HepG2 (cell line): ENCODE measurements at regions not wholly inside any gene's neighbourhood (a gene's known extent, or its start where the extent isn't known, plus 50 kb on each side); places are given as distances from the start of the nearest gene placed in this dataset.

Source experiments
- ATAC-seq: fragments of 200-7000 bp; cut with Tn5 transposase; 3 replicates; pipeline ENCODE4 v1.9.1; 2020; ENCODE audit warnings: mild to moderate bottlenecking, moderate library complexity
- BruUV-seq: library from RNA; stranded (reverse); fragments of 400-500 nt; replicated peaks from 2 replicates; lab custom pipeline; 2021; lab: Mats Ljungman, UMichigan
- CTCF ChIA-PET: fragments of 300-600 bp; formaldehyde crosslinking; extraction: SDS; loops from one replicate; lab custom pipeline; 2021; ENCODE audit warnings: low total read pairs, inconsistent platforms, low intra/inter-chr PET ratio; lab: Yijun Ruan, JAX
- POLR2A ChIA-PET: fragments of 350-600 bp; sonication (Branson Sonifier 250); formaldehyde crosslinking; loops from one replicate; lab custom pipeline; 2020; ENCODE audit warnings: antibody characterized with exemption, inconsistent platforms; lab: Yijun Ruan, JAX
- DNase-seq: peaks from one replicate; pipeline ENCODE4 v3.0.0-alpha.2; 2015; ENCODE audit warnings: low spot score
- FAIRE-seq: peaks from 3 replicates; lab custom pipeline; 2011; peaks lifted over from hg19 to GRCh38; lab: Jason Lieb, UNC
- H2AFZ ChIP-seq: one replicate; pipeline ENCODE4 v1.6.1; 2011; ENCODE audit warnings: low read length, inconsistent platforms
- H3K27ac ChIP-seq: fragments of 300-600 bp; 3 replicates; pipeline ENCODE4 v1.8.0; 2011; ENCODE audit warnings: mixed run types, mild to moderate bottlenecking, mixed read lengths, low read length, inconsistent platforms; ENCODE audit not compliant: insufficient read depth; ENCODE audit errors: extremely low read length
- H3K27me3 ChIP-seq, 2 experiments: fragments of 200-600 bp in 1 of 2; 2 replicates in 1 of 2; 3 replicates in 1 of 2; pipeline versions ENCODE4 v1.6.0 to v1.8.0; 2011; ENCODE audit warnings: low read length in 2 of 2, mild to moderate bottlenecking in 2 of 2, moderate library complexity in 2 of 2, inconsistent platforms in 1 of 2; ENCODE audit not compliant: insufficient read depth in 2 of 2, control insufficient read depth in 1 of 2
- H3K36me3 ChIP-seq, 2 experiments: fragments of 200-600 bp in 1 of 2; replicated peaks in 1 of 2; 2 replicates in 1 of 2; 3 replicates in 1 of 2; pipeline versions ENCODE4 v1.5.1 to v1.8.0; 2011; ENCODE audit warnings: low read length in 2 of 2, inconsistent platforms in 1 of 2; ENCODE audit not compliant: insufficient read depth in 2 of 2, control insufficient read depth in 1 of 2
- H3K4me1 ChIP-seq: 2 replicates; pipeline ENCODE4 v1.5.1; 2012; ENCODE audit warnings: low read length, inconsistent platforms; ENCODE audit not compliant: insufficient read depth
- H3K4me2 ChIP-seq: 2 replicates; pipeline ENCODE4 v1.6.0; 2011; ENCODE audit warnings: low read depth, low read length, inconsistent platforms
- H3K4me3 ChIP-seq, 3 experiments: fragments of 200-600 bp in 1 of 3; sonication (generic), shearing (Covaris generic) in 1 of 3; replicated peaks in 1 of 3; 2 replicates each; pipeline ENCODE4 v1.5.1; 2011 to 2016; ENCODE audit warnings: low read length in 3 of 3, inconsistent platforms in 2 of 3, low read depth in 2 of 3, mild to moderate bottlenecking in 2 of 3, control low read depth in 1 of 3, mixed read lengths in 1 of 3; ENCODE audit not compliant: insufficient read depth in 1 of 3
- H3K79me2 ChIP-seq: one replicate; pipeline ENCODE4 v1.6.1; 2011; ENCODE audit warnings: low read length, inconsistent platforms; ENCODE audit not compliant: insufficient read depth
- H3K9ac ChIP-seq: 2 replicates; pipeline ENCODE4 v1.6.0; 2011; ENCODE audit warnings: mild to moderate bottlenecking, low read depth, low read length, inconsistent platforms; ENCODE audit not compliant: insufficient read depth
- H3K9me3 ChIP-seq: 2 replicates; pipeline ENCODE4 v1.5.1; 2012; ENCODE audit warnings: mild to moderate bottlenecking, low read length
- H4K20me1 ChIP-seq: 2 replicates; pipeline ENCODE4 v1.6.0; 2011; ENCODE audit warnings: inconsistent platforms, mild to moderate bottlenecking, low read length, moderate library complexity; ENCODE audit not compliant: insufficient read depth
- AGO2 ChIP-seq: fragments of 200-400 bp; formaldehyde crosslinking; optimal IDR thresholded peaks from 2 replicates; pipeline ENCODE3; 2017; ENCODE audit warnings: mild to moderate bottlenecking, low read depth, low read length, moderate library complexity
- BATF2 ChIP-seq: sonication (generic); formaldehyde crosslinking; IDR thresholded peaks from 2 replicates; pipeline ENCODE4 v1.8.0; 2022; ENCODE audit warnings: mild to moderate bottlenecking, missing genetic modification reagents, moderate library complexity
- DMAP1 ChIP-seq: IDR thresholded peaks from 2 replicates; pipeline ENCODE4 v1.6.1; 2016
- ETV5 ChIP-seq: IDR thresholded peaks from 2 replicates; pipeline ENCODE4 v1.6.1; 2018; ENCODE audit warnings: missing biosample characterization, missing genetic modification reagents, inconsistent platforms, borderline replicate concordance
- MIER2 ChIP-seq: IDR thresholded peaks from 2 replicates; pipeline ENCODE4 v1.6.1; 2016; ENCODE audit warnings: missing biosample characterization, missing genetic modification reagents
- MXD4 ChIP-seq: IDR thresholded peaks from 2 replicates; pipeline ENCODE4 v1.6.1; 2016; ENCODE audit warnings: mild to moderate bottlenecking, missing biosample characterization, missing genetic modification reagents
- PPARG ChIP-seq: conservative IDR thresholded peaks from 2 replicates; pipeline ENCODE4 v1.6.1; 2016; ENCODE audit warnings: missing biosample characterization, missing genetic modification reagents
- RBM39 ChIP-seq: fragments of 200-400 bp; formaldehyde crosslinking; IDR thresholded peaks from one replicate; pipeline ENCODE4 v1.6.1; 2018; ENCODE audit warnings: antibody characterized with exemption, mild to moderate bottlenecking, low read depth, low read length; ENCODE audit not compliant: poor library complexity, severe bottlenecking
- REL ChIP-seq: sonication (generic); formaldehyde crosslinking; conservative IDR thresholded peaks from 2 replicates; pipeline ENCODE4 v1.8.0; 2022; ENCODE audit warnings: mild to moderate bottlenecking, missing genetic modification reagents, moderate library complexity
- ZBTB14 ChIP-seq: sonication (generic); formaldehyde crosslinking; IDR thresholded peaks from 2 replicates; pipeline ENCODE4 v1.4.0; 2020; ENCODE audit warnings: missing genetic modification reagents
- ZMYM4 ChIP-seq: sonication (generic); formaldehyde crosslinking; IDR thresholded peaks from 2 replicates; pipeline ENCODE4 v1.8.1; 2023; ENCODE audit warnings: mild to moderate bottlenecking, missing genetic modification reagents
- ZNF552 ChIP-seq: sonication (generic); formaldehyde crosslinking; IDR thresholded peaks from 2 replicates; pipeline ENCODE4 v1.9.0; 2022; ENCODE audit warnings: missing genetic modification reagents, mild to moderate bottlenecking, borderline replicate concordance
- WGBS: methylation state at CpG from one replicate; pipeline ENCODE4 v1.1.6; 2017; ENCODE audit warnings: low lambda C conversion rate; 5-methylcytosine and 5-hydroxymethylcytosine counted together
- in situ Hi-C: cut with HindIII; loops from 2 replicates; pipeline ENCODE4 v1.10.0; 2017; ENCODE audit warnings: low pct_unique_long_range_greater_than_20kb; ENCODE audit not compliant: extremely low pct_ligation_motif_present
- intact Hi-C: fragments of 100-400 bp; cut with micrococcal nuclease; formaldehyde crosslinking; loops from one replicate; pipeline ENCODE4 v1.10.0; 2022; ENCODE audit not compliant: unreplicated experiment

GRCh38 chr13:69604698-69605097 is 502.9 kb upstream of the ATXN8OS start:
- Histone ChIP-seq H3K4me1 (no peaks in the 10 kb centered on the region), H3K27me3 (no peaks in the 10 kb centered on the region), H2AFZ (no peak overlapping the region), H4K20me1 (no peaks in the 10 kb centered on the region), H3K4me2 (no peak overlapping the region), H3K36me3 (no peaks in the 10 kb centered on the region), H3K27ac (no peak overlapping the region), H3K9me3 (no peaks in the 10 kb centered on the region), H3K9ac (no peak overlapping the region), H3K79me2 (no peaks in the 10 kb centered on the region), H3K4me3 (no peak overlapping the region)
- no peak for ATAC-seq
- no peak for TF ChIP-seq DMAP1 (CRISPR knock-in tag)
- TF ChIP-seq ZBTB14 (CRISPR knock-in tag), result no peak
- no peak for TF ChIP-seq PPARG (CRISPR knock-in tag)
- no peak for TF ChIP-seq MIER2
- TF ChIP-seq ETV5, result no peak
- ChIA-PET POLR2A (no interaction called here), CTCF (no interaction called here)
- intact Hi-C loops (no loop called here), in situ Hi-C loops (no loop called here)
- 9% methylated on average over 1 of the region's 1 CpG for WGBS
- no peak for DNase-seq
- FAIRE-seq, result no peak
- no TSS peak for BruUV-seq

- no peaks in the 10 kb centered on the region for H3K79me2 ChIP-seq
- DNase-seq, result no peak
- ChIA-PET POLR2A (no interaction called here), CTCF (no interaction called here)
- H3K9me3 ChIP-seq, result no peaks in the 10 kb centered on the region
- no peak for FAIRE-seq
- no peak for TF ChIP-seq ZNF552
- TF ChIP-seq REL, result no peak
- no peak for TF ChIP-seq ETV5
- TF ChIP-seq BATF2 (CRISPR knock-in tag), result no peak
- TF ChIP-seq RBM39, result no peak
- no peak for TF ChIP-seq MXD4
- TF ChIP-seq AGO2, result no peak
- TF ChIP-seq ZMYM4, result no peak
- in situ Hi-C loops (no loop called here), intact Hi-C loops (no loop called here)
- H2AFZ ChIP-seq, result no peak overlapping the region
- H3K36me3 ChIP-seq, result no peaks in the 10 kb centered on the region
- no peaks in the 10 kb centered on the region for H3K4me1 ChIP-seq
- WGBS, result 10% methylated on average over 1 of the region's 3 CpGs
- H3K27me3 ChIP-seq, result no peaks in the 10 kb centered on the region
- ATAC-seq, result no peak
- H3K4me3 ChIP-seq, result no peak overlapping the region
- H4K20me1 ChIP-seq, result no peaks in the 10 kb centered on the region
- H3K9ac ChIP-seq, result no peak overlapping the region
- BruUV-seq, result no TSS peak
- H3K4me2 ChIP-seq, result no peak overlapping the region
- no peak overlapping the region for H3K27ac ChIP-seq
Observed at GRCh38 chr13:69603144-69603853, 504.3 kb upstream of the ATXN8OS start.
